ENCODE measurements at regions not wholly inside any gene's neighbourhood (a gene's known extent, or its start where the extent isn't known, plus 50 kb on each side); places are given as distances from the start of the nearest gene placed in this dataset.
"Not testable (repeated sequence)": the region's sequence is repeated elsewhere in the genome, so short reads cannot be mapped to it uniquely, and the experiment has no call there.

DNA sequence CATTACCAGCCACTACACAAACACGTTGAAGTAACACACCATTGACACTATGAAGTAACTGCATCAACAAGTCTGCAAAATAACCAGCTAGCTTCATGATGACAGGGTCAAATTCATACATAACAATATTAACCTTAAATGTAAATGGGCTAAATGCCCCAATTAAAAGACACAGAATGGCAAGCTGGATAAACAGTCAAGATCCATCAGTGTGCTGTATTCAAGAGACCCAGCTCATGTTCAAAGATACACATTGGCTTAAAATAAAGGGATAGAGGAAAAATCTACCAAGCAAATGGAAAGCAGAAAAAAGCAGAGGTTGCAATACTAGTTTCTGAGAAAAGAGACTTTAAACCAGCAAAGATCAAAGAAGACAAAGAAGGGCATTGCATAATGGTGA, 543.0 kb downstream of the ANKRD50 start:
- TF ChIP-seq, protein P1, sequence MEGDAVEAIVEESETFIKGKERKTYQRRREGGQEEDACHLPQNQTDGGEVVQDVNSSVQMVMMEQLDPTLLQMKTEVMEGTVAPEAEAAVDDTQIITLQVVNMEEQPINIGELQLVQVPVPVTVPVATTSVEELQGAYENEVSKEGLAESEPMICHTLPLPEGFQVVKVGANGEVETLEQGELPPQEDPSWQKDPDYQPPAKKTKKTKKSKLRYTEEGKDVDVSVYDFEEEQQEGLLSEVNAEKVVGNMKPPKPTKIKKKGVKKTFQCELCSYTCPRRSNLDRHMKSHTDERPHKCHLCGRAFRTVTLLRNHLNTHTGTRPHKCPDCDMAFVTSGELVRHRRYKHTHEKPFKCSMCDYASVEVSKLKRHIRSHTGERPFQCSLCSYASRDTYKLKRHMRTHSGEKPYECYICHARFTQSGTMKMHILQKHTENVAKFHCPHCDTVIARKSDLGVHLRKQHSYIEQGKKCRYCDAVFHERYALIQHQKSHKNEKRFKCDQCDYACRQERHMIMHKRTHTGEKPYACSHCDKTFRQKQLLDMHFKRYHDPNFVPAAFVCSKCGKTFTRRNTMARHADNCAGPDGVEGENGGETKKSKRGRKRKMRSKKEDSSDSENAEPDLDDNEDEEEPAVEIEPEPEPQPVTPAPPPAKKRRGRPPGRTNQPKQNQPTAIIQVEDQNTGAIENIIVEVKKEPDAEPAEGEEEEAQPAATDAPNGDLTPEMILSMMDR (IDR thresholded peaks at IDR 0.05): not testable (repeated sequence)
- not testable (repeated sequence) for TF ChIP-seq POLR2A (IDR thresholded peaks at IDR 0.05)
